Thyroid gland (tissue), 4 donors: ENCODE measurements at regions not wholly inside any gene's neighbourhood (a gene's known extent, or its start where the extent isn't known, plus 50 kb on each side); places are given as distances from the start of the nearest gene placed in this dataset.

Source experiments
- POLR2A ChIP-seq, 2 donors: fragments of 450-650 bp; IDR thresholded peaks; one replicate each; pipeline ENCODE4 v1.6.1; 2017; ENCODE audit warnings: antibody characterized with exemption in 2 of 2, mild to moderate bottlenecking in 2 of 2, moderate library complexity in 1 of 2
- TF ChIP-seq, protein P1 (sequence below), 6 experiments: fragments of 200-600 bp in 3 of 6; fragments of 450-650 bp in 3 of 6; sonication (generic) in 3 of 6; IDR thresholded peaks; one replicate each; pipeline ENCODE4 v1.5.1; 2016 to 2019; ENCODE audit warnings: antibody characterized with exemption in 6 of 6, mild to moderate bottlenecking in 2 of 6, inconsistent platforms in 1 of 6, moderate library complexity in 1 of 6

DNA sequence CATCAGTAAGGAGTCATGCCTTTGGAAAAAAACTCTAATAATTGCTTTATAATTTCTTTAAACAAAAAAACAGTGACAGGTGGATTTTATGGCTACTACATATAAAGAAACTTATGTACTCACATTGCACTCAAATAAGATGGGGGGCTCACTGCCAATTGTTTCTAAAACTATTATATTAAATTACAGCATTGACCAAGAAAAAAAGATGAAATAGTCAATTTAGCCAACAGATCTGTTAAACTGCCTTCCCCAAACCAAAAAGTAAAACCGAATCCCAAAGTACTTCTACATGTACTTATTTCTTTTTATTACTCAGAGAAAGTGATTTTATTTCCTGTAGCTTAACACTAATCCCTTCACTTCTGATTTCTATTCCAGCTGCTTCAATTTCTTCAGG lies 716.8 kb upstream of the SLITRK5 start:
- TF ChIP-seq, protein P1, sequence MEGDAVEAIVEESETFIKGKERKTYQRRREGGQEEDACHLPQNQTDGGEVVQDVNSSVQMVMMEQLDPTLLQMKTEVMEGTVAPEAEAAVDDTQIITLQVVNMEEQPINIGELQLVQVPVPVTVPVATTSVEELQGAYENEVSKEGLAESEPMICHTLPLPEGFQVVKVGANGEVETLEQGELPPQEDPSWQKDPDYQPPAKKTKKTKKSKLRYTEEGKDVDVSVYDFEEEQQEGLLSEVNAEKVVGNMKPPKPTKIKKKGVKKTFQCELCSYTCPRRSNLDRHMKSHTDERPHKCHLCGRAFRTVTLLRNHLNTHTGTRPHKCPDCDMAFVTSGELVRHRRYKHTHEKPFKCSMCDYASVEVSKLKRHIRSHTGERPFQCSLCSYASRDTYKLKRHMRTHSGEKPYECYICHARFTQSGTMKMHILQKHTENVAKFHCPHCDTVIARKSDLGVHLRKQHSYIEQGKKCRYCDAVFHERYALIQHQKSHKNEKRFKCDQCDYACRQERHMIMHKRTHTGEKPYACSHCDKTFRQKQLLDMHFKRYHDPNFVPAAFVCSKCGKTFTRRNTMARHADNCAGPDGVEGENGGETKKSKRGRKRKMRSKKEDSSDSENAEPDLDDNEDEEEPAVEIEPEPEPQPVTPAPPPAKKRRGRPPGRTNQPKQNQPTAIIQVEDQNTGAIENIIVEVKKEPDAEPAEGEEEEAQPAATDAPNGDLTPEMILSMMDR (IDR thresholded peaks at IDR 0.05), result no peak
- TF ChIP-seq POLR2A (IDR thresholded peaks at IDR 0.05), result no peak
